Stimulated activated CD8-positive, alpha-beta memory T cell treated with anti-CD3 and anti-CD28 coated beads, Interleukin-2, amount 100 ng/mL, for 1 hour (primary cell): ENCODE measurements at regions not wholly inside any gene's neighbourhood (a gene's known extent, or its start where the extent isn't known, plus 50 kb on each side); places are given as distances from the start of the nearest gene placed in this dataset.

Source experiments
- DNase-seq, 2 donors: peaks; one replicate each; pipeline ENCODE4 v3.0.0-alpha.2; 2020; ENCODE audit warnings: low read depth in 2 of 2

DNA sequence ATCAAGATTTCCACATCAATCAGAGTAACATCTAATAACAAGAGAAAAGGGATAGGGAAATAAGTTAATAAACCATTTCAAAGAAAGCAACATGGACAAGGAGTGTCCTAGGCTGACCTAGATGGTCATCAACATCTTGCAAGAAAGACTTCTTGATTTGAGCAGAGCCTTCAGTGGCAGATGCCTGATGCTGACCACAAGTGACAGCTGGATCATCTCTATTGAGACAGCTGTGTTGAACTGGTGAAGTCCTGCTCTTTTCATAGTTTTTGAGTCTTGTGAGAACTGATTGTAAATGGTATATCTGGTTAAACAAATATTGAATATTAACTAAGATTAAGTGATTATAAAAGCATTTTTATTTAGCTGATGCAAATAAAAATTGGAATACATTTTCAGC lies 1083.6 kb upstream of the LRFN5 start:
- DNase-seq = no peak

DNA sequence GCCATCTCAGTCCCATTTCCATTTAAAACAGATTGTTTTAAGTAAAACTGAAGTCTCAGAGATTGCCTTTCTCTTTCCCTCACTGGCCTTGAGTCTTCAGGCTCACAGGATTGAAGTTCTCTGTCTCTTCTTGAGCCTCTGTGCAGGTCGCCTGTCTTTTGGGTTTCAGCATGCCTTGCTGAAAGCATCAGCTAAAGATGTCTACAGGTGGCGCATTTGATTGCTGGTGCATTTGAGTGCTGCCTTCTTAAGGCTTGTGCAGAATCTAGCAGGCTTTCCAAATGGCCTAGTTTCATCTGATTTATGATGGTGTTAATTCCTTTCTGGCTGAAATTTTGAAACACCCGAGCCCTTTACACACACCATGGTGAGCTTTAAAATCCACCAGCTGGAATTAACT lies 1062.2 kb upstream of the FBXO33 start:
- DNase-seq = no peak

- DNase-seq = no peak
Observed at GRCh38 chr14:40487824-40488223, 1055.6 kb upstream of the FBXO33 start.

- no peak for DNase-seq
Observed at GRCh38 chr14:40485688-40486087, 1053.5 kb upstream of the FBXO33 start.

- DNase-seq = no peak
Observed at GRCh38 chr14:40476005-40476404, 1043.8 kb upstream of the FBXO33 start.

DNA sequence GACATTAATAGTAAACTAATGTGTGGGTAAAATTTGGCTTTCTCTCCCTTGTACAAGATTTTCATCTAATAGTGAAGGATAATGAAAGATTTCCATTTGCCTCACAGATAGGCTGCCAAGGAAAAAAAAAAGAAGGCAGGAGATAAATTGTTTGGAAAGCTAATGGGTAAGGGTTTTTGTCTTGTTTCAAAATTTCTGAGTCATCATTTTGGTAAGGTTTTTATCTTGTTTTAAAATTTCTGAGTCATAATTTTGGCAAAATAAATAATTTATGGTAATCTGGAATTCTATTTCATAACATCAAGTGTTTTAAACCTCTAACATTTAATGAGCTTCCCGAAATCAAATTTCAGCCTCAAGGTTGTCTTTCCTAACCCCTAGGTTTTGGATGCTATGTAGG lies 1035.7 kb upstream of the FBXO33 start:
- no peak for DNase-seq

- DNase-seq = no peak
Observed at GRCh38 chr14:40464531-40464930, 1032.3 kb upstream of the FBXO33 start.

- no peak for DNase-seq
Observed at GRCh38 chr14:40463886-40464285, 1031.7 kb upstream of the FBXO33 start.

DNA sequence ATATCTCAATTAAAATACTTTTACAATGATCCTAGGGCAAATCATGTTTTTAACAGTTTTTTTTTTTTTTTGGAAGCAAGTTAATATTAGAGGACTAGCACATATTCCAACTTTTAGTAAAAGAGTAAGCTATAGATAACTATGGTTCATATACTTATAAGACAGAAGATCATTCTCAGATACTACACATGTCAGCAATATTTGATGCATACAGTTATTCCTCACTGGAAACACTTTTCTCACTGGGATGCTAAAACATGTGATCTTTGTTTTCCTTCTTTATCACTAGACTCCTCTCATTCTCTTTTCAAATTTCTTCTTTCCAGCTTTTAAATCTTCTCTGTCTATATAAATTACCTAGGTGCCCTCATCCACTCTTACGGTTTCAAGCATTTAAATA lies 1020.4 kb upstream of the FBXO33 start:
- DNase-seq = no peak

DNA sequence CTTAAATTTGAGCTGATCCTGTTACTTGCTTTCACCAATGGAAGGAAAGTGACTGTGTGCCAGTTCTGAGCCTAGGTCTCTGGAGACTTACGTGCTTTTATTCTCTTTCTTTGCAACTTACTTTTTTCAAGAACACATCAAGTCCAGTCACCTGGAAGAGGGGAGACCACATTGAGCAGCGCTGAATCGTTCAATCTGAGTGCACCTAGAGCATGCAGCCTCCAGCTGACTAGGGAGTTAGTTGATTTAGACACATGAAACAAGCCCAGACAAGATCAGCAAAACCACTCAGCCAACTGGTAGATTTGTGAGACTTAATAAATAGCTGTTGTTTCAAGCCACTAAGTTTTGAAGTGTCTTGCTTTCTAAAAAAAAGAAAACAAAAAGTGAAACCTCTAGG lies 1014.8 kb upstream of the FBXO33 start:
- no peak for DNase-seq

GRCh38 chr14:40445020-40445419 lies 1012.8 kb upstream of the FBXO33 start:
- DNase-seq = no peak

DNA sequence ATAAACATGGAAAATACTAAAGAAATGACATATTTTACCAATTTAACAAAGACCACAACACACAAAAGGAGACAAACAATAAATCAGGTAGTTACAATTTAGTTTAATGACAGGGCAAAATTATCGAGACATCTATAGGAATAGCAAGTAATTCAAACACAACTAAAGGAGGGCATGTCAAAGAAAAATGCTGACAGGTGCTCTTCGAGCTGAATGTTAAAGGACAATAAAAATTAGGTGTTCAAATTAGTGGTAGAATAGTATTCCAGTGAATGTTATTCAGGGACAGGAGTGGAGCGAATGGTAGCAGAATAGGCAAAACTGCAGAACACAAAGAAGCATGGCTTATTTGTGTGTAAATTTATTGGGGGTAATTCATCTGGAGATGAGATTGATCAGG lies 1004.3 kb upstream of the FBXO33 start:
- DNase-seq = no peak

- DNase-seq = no peak
Observed at GRCh38 chr14:40417777-40418401, 985.7 kb upstream of the FBXO33 start.

DNA sequence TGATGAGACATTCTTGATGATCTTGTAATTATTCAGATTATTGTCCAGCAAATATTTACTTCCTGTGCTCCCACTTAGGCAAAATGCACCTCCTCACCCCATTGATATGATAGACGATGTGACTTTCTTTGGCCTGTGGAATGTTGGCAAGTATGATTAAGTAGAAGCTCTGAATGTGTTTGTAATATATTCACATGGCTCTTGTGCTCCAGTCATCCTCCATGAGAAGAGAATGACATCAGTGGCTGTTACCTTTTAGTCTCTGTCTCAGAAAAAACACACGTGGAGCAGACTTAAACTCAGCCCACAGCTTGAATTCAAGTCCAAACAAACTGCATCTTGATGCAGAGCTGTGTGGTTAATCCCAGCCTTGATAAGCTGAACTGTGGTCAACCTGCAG lies 984.3 kb upstream of the FBXO33 start:
- DNase-seq = no peak

GRCh38 chr14:40414386-40414785 lies 982.2 kb upstream of the FBXO33 start:
- DNase-seq = no peak

- no peak for DNase-seq
Observed at GRCh38 chr14:40413136-40413535, 980.9 kb upstream of the FBXO33 start.

DNA sequence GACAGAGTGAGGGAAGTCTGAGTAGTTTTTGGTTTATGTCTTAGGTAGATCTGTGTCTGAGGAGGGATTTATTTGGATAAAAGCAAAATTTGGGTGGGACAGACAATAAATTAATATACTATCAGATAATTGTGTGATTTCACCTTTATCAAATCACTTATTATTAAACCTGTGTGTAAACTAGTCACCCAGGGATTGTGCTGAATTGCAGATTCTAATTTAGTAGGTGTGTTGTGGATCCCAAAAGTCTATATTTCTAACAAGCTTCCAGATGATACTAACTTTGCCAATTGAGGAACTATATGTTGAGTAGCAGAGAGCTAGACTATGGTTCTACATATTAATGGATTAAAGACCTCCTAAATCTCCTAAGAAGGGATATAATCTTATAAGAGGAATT lies 978.5 kb upstream of the FBXO33 start:
- no peak for DNase-seq

DNA sequence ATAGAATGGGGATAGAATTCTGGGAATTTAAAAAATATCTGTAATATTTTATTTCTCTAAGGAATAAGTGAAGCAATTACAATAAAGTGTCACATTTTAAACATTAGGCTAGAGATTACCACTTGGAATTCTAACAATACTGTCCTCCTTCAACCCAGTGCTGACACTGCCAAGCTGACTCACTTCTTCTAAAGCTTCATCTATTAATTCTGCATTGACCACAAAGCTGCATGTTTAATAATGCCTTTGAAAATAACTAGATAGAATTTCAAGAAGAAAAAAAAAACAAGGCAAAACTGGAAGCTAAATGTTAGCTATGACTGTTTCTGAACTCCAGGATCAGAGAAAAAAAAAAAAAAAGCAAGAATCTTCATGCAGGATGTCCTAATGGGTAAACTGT lies 970.7 kb upstream of the FBXO33 start:
- no peak for DNase-seq

- no peak for DNase-seq
Observed at GRCh38 chr14:40398981-40399380, 966.7 kb upstream of the FBXO33 start.

DNA sequence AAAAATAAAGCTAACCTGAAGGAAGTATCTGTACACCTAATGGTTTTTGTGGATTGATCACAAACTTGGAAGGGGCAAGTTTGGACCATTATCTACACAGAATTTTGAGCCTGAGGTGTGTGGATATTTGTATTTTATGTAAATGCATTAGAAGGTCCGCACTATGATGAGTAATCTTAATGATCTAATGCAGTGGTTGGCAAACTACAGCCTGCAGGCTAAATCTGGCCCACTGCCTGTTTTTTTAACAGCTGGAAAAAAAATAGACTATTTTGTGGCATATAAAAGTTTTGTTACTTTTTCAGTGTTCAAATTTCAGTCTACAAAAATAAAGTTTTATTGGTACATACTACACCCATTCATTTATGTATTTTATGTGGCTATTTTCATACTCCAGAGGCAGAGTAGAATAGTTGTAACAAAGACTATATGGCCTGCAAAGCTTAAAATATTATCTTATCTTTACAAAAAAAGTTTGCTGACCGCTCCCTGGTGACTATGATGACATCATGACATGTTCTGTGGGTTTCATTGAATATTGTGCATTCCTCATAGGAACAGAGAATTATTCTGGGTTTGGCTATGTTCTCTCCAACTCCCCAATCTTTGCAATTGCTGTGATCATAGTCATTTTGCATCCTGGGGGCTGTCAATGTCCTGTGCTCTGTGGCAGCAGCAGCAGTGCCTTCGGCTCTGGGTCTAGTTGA lies 962.6 kb upstream of the FBXO33 start:
- no peak for DNase-seq

DNA sequence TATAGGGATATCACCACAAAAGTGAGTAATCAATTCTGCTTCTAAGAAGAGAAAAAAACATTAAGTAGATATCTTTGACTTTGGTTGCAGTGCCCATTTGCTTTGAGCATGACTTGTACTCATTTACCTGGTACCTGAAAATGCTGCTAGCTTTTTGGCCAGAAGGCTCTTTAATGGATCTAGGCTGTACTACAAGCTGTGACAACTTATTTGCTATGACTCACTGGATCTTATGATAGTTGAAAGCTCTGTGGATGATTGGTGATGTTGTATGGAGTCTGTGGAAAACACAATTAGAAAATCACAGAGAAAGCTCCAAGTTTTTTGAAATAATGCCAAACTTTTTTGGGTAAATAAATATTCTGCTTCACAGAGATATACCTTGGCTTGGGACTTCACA lies 960.9 kb upstream of the FBXO33 start:
- no peak for DNase-seq

DNA sequence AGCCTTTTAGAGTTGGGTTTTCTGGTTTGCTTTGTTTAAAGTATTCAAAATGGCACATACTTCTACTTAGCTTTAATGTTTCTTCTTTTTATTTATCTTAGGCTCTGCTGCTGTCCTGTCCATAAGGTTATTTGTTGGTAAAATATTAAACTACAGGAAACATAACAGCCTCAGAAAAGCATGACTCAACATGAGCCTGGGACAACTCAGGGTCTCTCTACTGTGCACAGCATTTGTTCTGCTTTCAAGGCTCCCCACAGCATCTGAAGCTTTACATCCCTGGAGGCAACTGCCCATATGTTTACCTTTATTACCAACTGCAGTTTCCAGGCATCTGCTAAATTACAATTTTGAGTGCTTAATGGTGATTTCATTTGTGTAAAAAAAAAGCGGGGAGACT lies 954.2 kb upstream of the FBXO33 start:
- DNase-seq = no peak

GRCh38 chr14:40374221-40374620 lies 942.0 kb upstream of the FBXO33 start:
- DNase-seq = no peak

- DNase-seq = no peak
Observed at GRCh38 chr14:40371011-40371410, 938.8 kb upstream of the FBXO33 start.
